AG04450 (cell line): ENCODE measurements at regions not wholly inside any gene's neighbourhood (a gene's known extent, or its start where the extent isn't known, plus 50 kb on each side); places are given as distances from the start of the nearest gene placed in this dataset.

Source experiments
- CTCF ChIA-PET: fragments of 300-600, 350-600 bp; formaldehyde crosslinking; extraction: SDS; loops from one replicate; lab custom pipeline; 2022; ENCODE audit warnings: antibody characterized with exemption, inconsistent platforms; lab: Charles Lee
- POLR2A ChIA-PET: fragments of 350-600 bp; formaldehyde crosslinking; extraction: SDS; loops from one replicate; lab custom pipeline; 2021; ENCODE audit warnings: antibody characterized with exemption, inconsistent platforms; lab: Yijun Ruan, JAX
- DNase-seq: peaks from one replicate; pipeline ENCODE4 v3.0.0-alpha.2; 2011; ENCODE audit warnings: low read depth, low spot score
- H3K27ac ChIP-seq: one replicate; pipeline ENCODE4 v1.5.1; 2012; ENCODE audit warnings: low read depth, low read length, control low read depth
- H3K27me3 ChIP-seq: one replicate; pipeline ENCODE4 v1.6.0; 2012; ENCODE audit warnings: low read length; ENCODE audit not compliant: control insufficient read depth, insufficient read depth
- H3K4me3 ChIP-seq: 2 replicates; pipeline ENCODE4 v1.5.1; 2011; ENCODE audit warnings: mild to moderate bottlenecking, low read depth, low read length, control low read depth
- H3K9me3 ChIP-seq: 2 replicates; pipeline ENCODE4 v1.5.1; 2012; ENCODE audit warnings: low read length; ENCODE audit not compliant: control insufficient read depth, insufficient read depth
- CTCF ChIP-seq: IDR thresholded peaks from 2 replicates; pipeline ENCODE4 v1.5.1; 2011; ENCODE audit warnings: low read depth, low read length, control low read depth, inconsistent platforms

- DNase-seq, result no peak
- no peak for TF ChIP-seq CTCF
- CTCF ChIA-PET, result no interaction called here
- H3K9me3 ChIP-seq, result no peaks in the 10 kb centered on the region
- no peak overlapping the region for H3K27ac ChIP-seq
- no peaks in the 10 kb centered on the region for H3K27me3 ChIP-seq
- POLR2A ChIA-PET, result no interaction called here
- H3K4me3 ChIP-seq, result no peak overlapping the region
Observed at GRCh38 chr2:36262581-36262980, 93.0 kb upstream of the CRIM1 start.

GRCh38 chr2:36255863-36256262 lies 99.7 kb upstream of the CRIM1 start:
- CTCF ChIA-PET, result interaction anchor here (0.6 kb wide), 1 partner anchor 66 kb away, joined by 3 read pairs; no protein-coding TSS in a partner anchor
- no peak for TF ChIP-seq CTCF
- Histone ChIP-seq H3K9me3 (no peaks in the 10 kb centered on the region), H3K27me3 (peaks cover 2% of the 10 kb centered on the region), H3K27ac (no peak overlapping the region), H3K4me3 (no peak overlapping the region)
- POLR2A ChIA-PET, result no interaction called here
- no peak for DNase-seq

- DNase-seq, result no peak
- TF ChIP-seq CTCF, result no peak
- ChIA-PET CTCF (no interaction called here), POLR2A (no interaction called here)
- Histone ChIP-seq H3K4me3 (no peak overlapping the region), H3K27ac (no peak overlapping the region), H3K27me3 (peaks cover 2% of the 10 kb centered on the region), H3K9me3 (no peaks in the 10 kb centered on the region)
Observed at GRCh38 chr2:36253086-36253485, 102.5 kb upstream of the CRIM1 start.

- Histone ChIP-seq H3K27me3 (no peaks in the 10 kb centered on the region), H3K9me3 (no peaks in the 10 kb centered on the region), H3K4me3 (no peak overlapping the region), H3K27ac (no peak overlapping the region)
- CTCF ChIA-PET, result no interaction called here
- POLR2A ChIA-PET, result no interaction called here
- no peak for DNase-seq
- no peak for TF ChIP-seq CTCF
Observed at GRCh38 chr2:36246320-36246990, 109.1 kb upstream of the CRIM1 start.

GRCh38 chr2:36245651-36246050 lies 109.9 kb upstream of the CRIM1 start:
- POLR2A ChIA-PET, result no interaction called here
- Histone ChIP-seq H3K9me3 (no peaks in the 10 kb centered on the region), H3K27me3 (no peaks in the 10 kb centered on the region), H3K27ac (no peak overlapping the region), H3K4me3 (no peak overlapping the region)
- CTCF ChIA-PET, result no interaction called here
- TF ChIP-seq CTCF, result no peak
- DNase-seq, result no peak
